HCT116 (cell line): ENCODE measurements at regions not wholly inside any gene's neighbourhood (a gene's known extent, or its start where the extent isn't known, plus 50 kb on each side); places are given as distances from the start of the nearest gene placed in this dataset.

Experiments
- ATAC-seq: fragments of 200-7000 bp; cut with Tn5 transposase; 2 replicates; pipeline ENCODE4 v1.9.1; 2020; ENCODE audit warnings: mild to moderate bottlenecking, moderate library complexity
- BruUV-seq: library from RNA; stranded (reverse); fragments of 400-500 nt; replicated peaks from 2 replicates; lab custom pipeline; 2021; lab: Mats Ljungman, UMichigan
- CTCF ChIA-PET: fragments of 300-600 bp; sonication (Branson Sonifier 250); formaldehyde crosslinking; loops from one replicate; lab custom pipeline; 2021; ENCODE audit warnings: antibody characterized with exemption; lab: Charles Lee
- POLR2A ChIA-PET: fragments of 300-600, 350-600 bp; sonication (Branson Sonifier 250); formaldehyde crosslinking; loops from one replicate; lab custom pipeline; 2021; ENCODE audit warnings: antibody characterized with exemption; lab: Charles Lee
- RAD21 ChIA-PET, 2 experiments: fragments of 300-600 bp; sonication (Branson Sonifier 250); formaldehyde crosslinking; loops; one replicate each; lab custom pipeline; 2023; ENCODE audit warnings: low total read pairs in 2 of 2; ENCODE audit not compliant: uncharacterized antibody in 2 of 2, unreplicated experiment in 2 of 2, low non-redundant PET in 1 of 2; lab: Charles Lee
- DNase-seq: peaks from one replicate; pipeline ENCODE4 v3.0.0-alpha.2; 2010; ENCODE audit warnings: low read depth, low spot score
- H2AFZ ChIP-seq: fragments of 200-600 bp; shearing (Covaris generic), sonication (generic); 2 replicates; pipeline ENCODE4 v1.6.1; 2017; ENCODE audit warnings: low read depth, mixed run types, mixed read lengths, antibody characterized with exemption, low read length; ENCODE audit not compliant: poor library complexity, severe bottlenecking
- H3K27ac ChIP-seq: 2 replicates; pipeline ENCODE4 v1.5.1; 2012; ENCODE audit warnings: low read depth, low read length
- H3K27me3 ChIP-seq: fragments of 200-600 bp; sonication (generic); 2 replicates; pipeline ENCODE4 v1.6.1; 2016; ENCODE audit warnings: mixed run types, low read length, mixed read lengths; ENCODE audit not compliant: insufficient read depth
- H3K36me3 ChIP-seq, 2 experiments: fragments of 200-500 bp in 1 of 2; fragments of 200-600 bp in 1 of 2; sonication (Bioruptor generic) in 1 of 2; sonication (generic) in 1 of 2; 2 replicates each; pipeline versions ENCODE4 v1.5.1 to v1.6.1; 2014 to 2016; ENCODE audit warnings: low read length in 2 of 2, inconsistent platforms in 1 of 2, mixed read lengths in 1 of 2, mixed run types in 1 of 2; ENCODE audit not compliant: insufficient read depth in 2 of 2, control insufficient read depth in 1 of 2
- H3K4me1 ChIP-seq, 2 experiments: fragments of 200-600 bp in 1 of 2; sonication (generic) in 1 of 2; 2 replicates each; pipeline versions ENCODE4 v1.5.1 to v1.6.1; 2012 to 2017; ENCODE audit warnings: low read length in 2 of 2, inconsistent platforms in 1 of 2, mild to moderate bottlenecking in 1 of 2, mixed read lengths in 1 of 2, mixed run types in 1 of 2, moderate library complexity in 1 of 2; ENCODE audit not compliant: insufficient read depth in 2 of 2, control insufficient read depth in 1 of 2
- H3K4me2 ChIP-seq: fragments of 200-600 bp; sonication (generic); 2 replicates; pipeline ENCODE4 v1.6.1; 2017; ENCODE audit warnings: mixed run types, low read length, mixed read lengths
- H3K4me3 ChIP-seq, 2 experiments: fragments of 200-600 bp in 1 of 2; sonication (generic) in 1 of 2; replicated peaks in 1 of 2; 2 replicates each; pipeline ENCODE4 v1.5.1; 2011 to 2016; ENCODE audit warnings: low read length in 2 of 2, control low read depth in 1 of 2, low read depth in 1 of 2, mild to moderate bottlenecking in 1 of 2, mixed read lengths in 1 of 2, mixed run types in 1 of 2
- H3K79me2 ChIP-seq: fragments of 200-600 bp; sonication (generic); 2 replicates; pipeline ENCODE4 v1.6.1; 2017; ENCODE audit warnings: mild to moderate bottlenecking, mixed run types, low read length, moderate library complexity, mixed read lengths; ENCODE audit not compliant: insufficient read depth
- H3K9ac ChIP-seq: fragments of 200-600 bp; sonication (generic); 2 replicates; pipeline ENCODE4 v1.6.1; 2016; ENCODE audit warnings: low read length, mixed read lengths
- H3K9me2 ChIP-seq: fragments of 200-600 bp; sonication (generic), shearing (Covaris generic); 2 replicates; pipeline ENCODE4 v1.6.1; 2017; ENCODE audit warnings: mixed run types, mild to moderate bottlenecking, moderate library complexity; ENCODE audit not compliant: insufficient read depth
- H3K9me3 ChIP-seq, 2 experiments: fragments of 200-500 bp in 1 of 2; fragments of 200-600 bp in 1 of 2; sonication (Bioruptor generic) in 1 of 2; sonication (generic) in 1 of 2; 2 replicates each; pipeline ENCODE4 v1.6.1; 2014 to 2017; ENCODE audit warnings: low read length in 2 of 2, mixed read lengths in 2 of 2, inconsistent platforms in 1 of 2, low read depth in 1 of 2, mild to moderate bottlenecking in 1 of 2, mixed run types in 1 of 2, moderate library complexity in 1 of 2; ENCODE audit not compliant: control insufficient read depth in 1 of 2, insufficient read depth in 1 of 2
- H4K20me1 ChIP-seq: fragments of 200-600 bp; sonication (generic), shearing (Covaris generic); 2 replicates; pipeline ENCODE4 v1.6.1; 2017; ENCODE audit warnings: mixed run types, mild to moderate bottlenecking, moderate library complexity; ENCODE audit not compliant: insufficient read depth
- CBX3 ChIP-seq: IDR thresholded peaks from 2 replicates; pipeline ENCODE4 v1.6.1; 2012; ENCODE audit warnings: low read depth
- CEBPB ChIP-seq: IDR thresholded peaks from 2 replicates; pipeline ENCODE4 v1.6.1; 2012; ENCODE audit warnings: low read depth
- EGR1 ChIP-seq: IDR thresholded peaks from 2 replicates; pipeline ENCODE4 v1.6.1; 2012; ENCODE audit warnings: low read depth
- ELF1 ChIP-seq: IDR thresholded peaks from 2 replicates; pipeline ENCODE4 v1.6.1; 2012; ENCODE audit warnings: low read depth, borderline replicate concordance
- EZH2 ChIP-seq: fragments of 200-600 bp; sonication (generic); IDR thresholded peaks from 2 replicates; pipeline ENCODE4 v1.6.1; 2017; ENCODE audit warnings: antibody characterized with exemption, mixed run types
- EZH2phosphoT487 ChIP-seq: fragments of 200-600 bp; IDR thresholded peaks from 2 replicates; pipeline ENCODE4 v1.6.1; 2018; ENCODE audit warnings: antibody characterized with exemption, borderline replicate concordance
- FOSL1 ChIP-seq: IDR thresholded peaks from 2 replicates; pipeline ENCODE4 v1.6.1; 2012; ENCODE audit warnings: low read depth
- JUND ChIP-seq: IDR thresholded peaks from 2 replicates; pipeline ENCODE4 v1.6.1; 2012
- POLR2A ChIP-seq: IDR thresholded peaks from 2 replicates; pipeline ENCODE4 v1.7.0; 2011; ENCODE audit warnings: borderline replicate concordance; ENCODE audit not compliant: insufficient read depth, insufficient read length; ENCODE audit errors: extremely low read depth
- POLR2AphosphoS5 ChIP-seq: IDR thresholded peaks from 2 replicates; pipeline ENCODE4 v1.6.1; 2011; ENCODE audit warnings: mild to moderate bottlenecking, low read depth, low read length, moderate library complexity
- RAD21 ChIP-seq: IDR thresholded peaks from 2 replicates; pipeline ENCODE4 v1.6.1; 2012; ENCODE audit warnings: low read depth, mild to moderate bottlenecking
- SIN3A ChIP-seq: IDR thresholded peaks from 2 replicates; pipeline ENCODE4 v1.6.1; 2012; ENCODE audit warnings: low read depth
- SRF ChIP-seq: IDR thresholded peaks from 2 replicates; pipeline ENCODE4 v1.6.1; 2012; ENCODE audit warnings: low read depth
- TCF7L2 ChIP-seq: IDR thresholded peaks from 2 replicates; pipeline ENCODE4 v1.7.0; 2011; ENCODE audit warnings: borderline replicate concordance, inconsistent platforms; ENCODE audit not compliant: insufficient read depth, insufficient read length; ENCODE audit errors: extremely low read depth
- YY1 ChIP-seq: IDR thresholded peaks from 2 replicates; pipeline ENCODE4 v1.6.1; 2011; ENCODE audit warnings: low read length, low read depth, moderate library complexity, mild to moderate bottlenecking; ENCODE audit not compliant: insufficient replicate concordance; ENCODE audit errors: extremely low read depth
- ZFX ChIP-seq: fragments of 450-650 bp; IDR thresholded peaks from 2 replicates; pipeline ENCODE4 v1.6.1; 2017
- ZNF274 ChIP-seq: fragments of 200-500 bp; sonication (Bioruptor generic); IDR thresholded peaks from 2 replicates; pipeline ENCODE4 v1.6.1; 2014; ENCODE audit warnings: mild to moderate bottlenecking, low read depth, low read length, inconsistent platforms
- intact Hi-C: fragments of 100-400 bp; cut with micrococcal nuclease; formaldehyde crosslinking; loops from 2 replicates; pipeline ENCODE4 v1.10.0; 2022
- TF ChIP-seq, protein P1 (sequence below): IDR thresholded peaks from 2 replicates; pipeline ENCODE4 v1.6.1; 2011; ENCODE audit warnings: mild to moderate bottlenecking, low read length, moderate library complexity; ENCODE audit not compliant: insufficient replicate concordance; ENCODE audit errors: extremely low read depth
- TF ChIP-seq, protein P2 (sequence below): IDR thresholded peaks from 2 replicates; pipeline ENCODE4 v1.6.1; 2012
- TF ChIP-seq, protein P3 (sequence below), 3 experiments: fragments of 200-600 bp in 1 of 3; sonication (generic) in 1 of 3; IDR thresholded peaks in 2 of 3; conservative IDR thresholded peaks in 1 of 3; 2 replicates each; pipeline ENCODE4 v1.5.1; 2012 to 2017; ENCODE audit warnings: low read depth in 2 of 3, low read length in 2 of 3, antibody characterized with exemption in 1 of 3, borderline replicate concordance in 1 of 3, control low read depth in 1 of 3, mild to moderate bottlenecking in 1 of 3, mixed read lengths in 1 of 3, mixed run types in 1 of 3, moderate library complexity in 1 of 3; ENCODE audit not compliant: insufficient read depth in 1 of 3

DNA sequence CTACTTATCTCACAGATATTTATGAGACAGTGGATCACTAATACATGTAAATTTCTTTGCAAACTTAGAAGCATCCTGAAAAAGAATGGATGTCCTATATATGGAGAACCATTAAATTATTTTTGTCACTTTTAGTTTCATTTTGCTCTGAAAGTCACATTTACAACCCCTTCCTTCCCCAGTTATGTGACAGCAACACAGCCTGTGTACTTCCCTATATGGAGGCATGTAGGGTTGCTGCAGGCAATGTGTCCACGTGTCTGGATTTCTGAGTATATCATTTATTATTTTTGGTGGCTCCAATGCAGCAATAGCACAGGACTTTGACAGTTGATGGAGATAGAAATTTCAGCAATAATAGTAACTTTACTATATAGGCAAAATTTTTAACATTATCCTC is 156.4 kb downstream of the ST8SIA4 start:
- ATAC-seq (no peak), DNase-seq (no peak)
- POLR2A ChIA-PET, result no interaction called here
- H3K4me3 ChIP-seq, result no peak overlapping the region
- no peaks in the 10 kb centered on the region for H3K4me1 ChIP-seq
- RAD21 ChIA-PET, result no interaction called here
- no peaks in the 10 kb centered on the region for H4K20me1 ChIP-seq
- BruUV-seq, result no TSS peak
- H2AFZ ChIP-seq, result no peak overlapping the region
- H3K9me2 ChIP-seq, result no peaks in the 10 kb centered on the region
- H3K4me2 ChIP-seq, result no peak overlapping the region
- H3K36me3 ChIP-seq, result no peaks in the 10 kb centered on the region
- intact Hi-C loops, result no loop called here
- no peaks in the 10 kb centered on the region for H3K9me3 ChIP-seq
- CTCF ChIA-PET, result no interaction called here
- no peak overlapping the region for H3K9ac ChIP-seq
- no peaks in the 10 kb centered on the region for H3K27me3 ChIP-seq
- no peaks in the 10 kb centered on the region for H3K79me2 ChIP-seq
- TF ChIP-seq EZH2phosphoT487, result no peak
- TF ChIP-seq TCF7L2, result no peak
- TF ChIP-seq POLR2AphosphoS5, result no peak
- TF ChIP-seq ZNF274, result no peak
- TF ChIP-seq RAD21, result no peak
- TF ChIP-seq, protein P1, sequence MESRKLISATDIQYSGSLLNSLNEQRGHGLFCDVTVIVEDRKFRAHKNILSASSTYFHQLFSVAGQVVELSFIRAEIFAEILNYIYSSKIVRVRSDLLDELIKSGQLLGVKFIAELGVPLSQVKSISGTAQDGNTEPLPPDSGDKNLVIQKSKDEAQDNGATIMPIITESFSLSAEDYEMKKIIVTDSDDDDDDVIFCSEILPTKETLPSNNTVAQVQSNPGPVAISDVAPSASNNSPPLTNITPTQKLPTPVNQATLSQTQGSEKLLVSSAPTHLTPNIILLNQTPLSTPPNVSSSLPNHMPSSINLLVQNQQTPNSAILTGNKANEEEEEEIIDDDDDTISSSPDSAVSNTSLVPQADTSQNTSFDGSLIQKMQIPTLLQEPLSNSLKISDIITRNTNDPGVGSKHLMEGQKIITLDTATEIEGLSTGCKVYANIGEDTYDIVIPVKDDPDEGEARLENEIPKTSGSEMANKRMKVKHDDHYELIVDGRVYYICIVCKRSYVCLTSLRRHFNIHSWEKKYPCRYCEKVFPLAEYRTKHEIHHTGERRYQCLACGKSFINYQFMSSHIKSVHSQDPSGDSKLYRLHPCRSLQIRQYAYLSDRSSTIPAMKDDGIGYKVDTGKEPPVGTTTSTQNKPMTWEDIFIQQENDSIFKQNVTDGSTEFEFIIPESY, result no peak
- TF ChIP-seq JUND, result no peak
- no peak for TF ChIP-seq EGR1
- TF ChIP-seq FOSL1, result no peak
- no peak for TF ChIP-seq POLR2A
- no peak for TF ChIP-seq ZFX
- no peak for TF ChIP-seq ELF1
- TF ChIP-seq, protein P2, sequence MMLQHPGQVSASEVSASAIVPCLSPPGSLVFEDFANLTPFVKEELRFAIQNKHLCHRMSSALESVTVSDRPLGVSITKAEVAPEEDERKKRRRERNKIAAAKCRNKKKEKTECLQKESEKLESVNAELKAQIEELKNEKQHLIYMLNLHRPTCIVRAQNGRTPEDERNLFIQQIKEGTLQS, result no peak
- no peak for TF ChIP-seq SRF
- no peak for TF ChIP-seq CBX3
- TF ChIP-seq EZH2, result no peak
- TF ChIP-seq, protein P3, sequence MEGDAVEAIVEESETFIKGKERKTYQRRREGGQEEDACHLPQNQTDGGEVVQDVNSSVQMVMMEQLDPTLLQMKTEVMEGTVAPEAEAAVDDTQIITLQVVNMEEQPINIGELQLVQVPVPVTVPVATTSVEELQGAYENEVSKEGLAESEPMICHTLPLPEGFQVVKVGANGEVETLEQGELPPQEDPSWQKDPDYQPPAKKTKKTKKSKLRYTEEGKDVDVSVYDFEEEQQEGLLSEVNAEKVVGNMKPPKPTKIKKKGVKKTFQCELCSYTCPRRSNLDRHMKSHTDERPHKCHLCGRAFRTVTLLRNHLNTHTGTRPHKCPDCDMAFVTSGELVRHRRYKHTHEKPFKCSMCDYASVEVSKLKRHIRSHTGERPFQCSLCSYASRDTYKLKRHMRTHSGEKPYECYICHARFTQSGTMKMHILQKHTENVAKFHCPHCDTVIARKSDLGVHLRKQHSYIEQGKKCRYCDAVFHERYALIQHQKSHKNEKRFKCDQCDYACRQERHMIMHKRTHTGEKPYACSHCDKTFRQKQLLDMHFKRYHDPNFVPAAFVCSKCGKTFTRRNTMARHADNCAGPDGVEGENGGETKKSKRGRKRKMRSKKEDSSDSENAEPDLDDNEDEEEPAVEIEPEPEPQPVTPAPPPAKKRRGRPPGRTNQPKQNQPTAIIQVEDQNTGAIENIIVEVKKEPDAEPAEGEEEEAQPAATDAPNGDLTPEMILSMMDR (IDR thresholded peaks at IDR 0.05 in 2 of 3, conservative IDR thresholded peaks at IDR 0.05 in 1 of 3; ENCODE audit: borderline replicate concordance in 1 of 3, insufficient read depth in 1 of 3, low read depth in 2 of 3, low read length in 2 of 3), result no peak
- no peak for TF ChIP-seq CEBPB
- TF ChIP-seq YY1, result no peak
- TF ChIP-seq SIN3A, result no peak
- no peak overlapping the region for H3K27ac ChIP-seq
